Hepatocyte (in vitro differentiated cells): ENCODE measurements at regions not wholly inside any gene's neighbourhood (a gene's known extent, or its start where the extent isn't known, plus 50 kb on each side); places are given as distances from the start of the nearest gene placed in this dataset.

ENCODE experiments used
- DNase-seq: peaks from one replicate; pipeline ENCODE4 v3.0.0-alpha.2; 2016; ENCODE audit warnings: low spot score
- H2AFZ ChIP-seq: fragments of 200-600 bp; sonication (generic); 2 replicates; pipeline ENCODE4 v1.6.0; 2016; ENCODE audit warnings: antibody characterized with exemption, mild to moderate bottlenecking
- H3K27ac ChIP-seq: fragments of 200-600 bp; sonication (generic); 2 replicates; pipeline ENCODE4 v1.5.1; 2016; ENCODE audit warnings: mild to moderate bottlenecking
- H3K27me3 ChIP-seq: fragments of 200-600 bp; sonication (generic); 2 replicates; pipeline ENCODE4 v1.6.1; 2016
- H3K36me3 ChIP-seq: fragments of 200-600 bp; sonication (generic); replicated peaks from 2 replicates; pipeline ENCODE4 v1.5.1; 2016; ENCODE audit warnings: low read depth; ENCODE audit not compliant: insufficient read depth
- H3K4me1 ChIP-seq: fragments of 200-600 bp; sonication (generic); 2 replicates; pipeline ENCODE4 v1.5.1; 2016; ENCODE audit warnings: mild to moderate bottlenecking, moderate library complexity; ENCODE audit not compliant: insufficient read depth
- H3K4me2 ChIP-seq: fragments of 200-600 bp; sonication (generic); 2 replicates; pipeline ENCODE4 v1.6.0; 2016
- H3K4me3 ChIP-seq: fragments of 200-600 bp; sonication (generic); 2 replicates; pipeline ENCODE4 v1.5.1; 2016; ENCODE audit warnings: mild to moderate bottlenecking
- H3K79me2 ChIP-seq: fragments of 200-600 bp; sonication (generic); 2 replicates; pipeline ENCODE4 v1.6.0; 2017; ENCODE audit warnings: mild to moderate bottlenecking
- H3K9me2 ChIP-seq: fragments of 200-600 bp; sonication (generic); replicated peaks from 2 replicates; pipeline ENCODE4 v1.6.0; 2017; ENCODE audit warnings: mild to moderate bottlenecking; ENCODE audit not compliant: insufficient read depth
- H3K9me3 ChIP-seq: fragments of 200-600 bp; sonication (generic); 2 replicates; pipeline ENCODE4 v1.5.1; 2016; ENCODE audit warnings: low read depth, mild to moderate bottlenecking
- H4K20me1 ChIP-seq: fragments of 200-600 bp; sonication (generic); 2 replicates; pipeline ENCODE4 v1.6.0; 2016; ENCODE audit warnings: mild to moderate bottlenecking; ENCODE audit not compliant: insufficient read depth, poor library complexity, severe bottlenecking
- CTCF ChIP-seq: fragments of 200-600 bp; sonication (generic); IDR thresholded peaks from 2 replicates; pipeline ENCODE4 v1.5.1; 2016; ENCODE audit warnings: antibody characterized with exemption, mild to moderate bottlenecking; ENCODE audit not compliant: poor library complexity
- EZH2 ChIP-seq: fragments of 200-600 bp; sonication (generic); IDR thresholded peaks from 2 replicates; pipeline ENCODE4 v1.6.1; 2016; ENCODE audit warnings: antibody characterized with exemption, mild to moderate bottlenecking, borderline replicate concordance
- EZH2phosphoT487 ChIP-seq: fragments of 200-600 bp; sonication (generic); IDR thresholded peaks from one replicate; pipeline ENCODE4 v1.6.1; 2018; ENCODE audit warnings: antibody characterized with exemption, mild to moderate bottlenecking, low read depth, moderate library complexity; ENCODE audit not compliant: unreplicated experiment, severe bottlenecking
- WGBS: methylation state at CpG from one replicate; pipeline ENCODE4 v1.1.6; 2016; ENCODE audit warnings: low lambda C conversion rate; ENCODE audit errors: missing lambda C conversion rate; 5-methylcytosine and 5-hydroxymethylcytosine counted together

GRCh38 chr11:42840176-42840829 lies 471.5 kb upstream of the API5 start:
- WGBS: 78% methylated on average over 7 of the region's 7 CpGs
- Histone ChIP-seq H2AFZ (no peak overlapping the region), H3K4me2 (no peak overlapping the region)

GRCh38 chr11:42840860-42841259 lies 470.9 kb upstream of the API5 start:
- H3K4me2 ChIP-seq: no peak overlapping the region
- no peak for TF ChIP-seq EZH2
- TF ChIP-seq EZH2phosphoT487: no peak
- TF ChIP-seq CTCF: no peak
- no peak overlapping the region for H3K4me3 ChIP-seq
- no peaks in the 10 kb centered on the region for H3K27me3 ChIP-seq
- WGBS: 54% methylated on average over 2 of the region's 2 CpGs
- H3K9me2 ChIP-seq: no peaks in the 10 kb centered on the region
- H2AFZ ChIP-seq: no peak overlapping the region
- no peaks in the 10 kb centered on the region for H3K9me3 ChIP-seq
- H3K79me2 ChIP-seq: no peaks in the 10 kb centered on the region
- H4K20me1 ChIP-seq: no peaks in the 10 kb centered on the region
- H3K4me1 ChIP-seq: peaks cover 16% of the 10 kb centered on the region
- no peaks in the 10 kb centered on the region for H3K36me3 ChIP-seq
- DNase-seq: no peak
- H3K27ac ChIP-seq: no peak overlapping the region

More at GRCh38 chr11:42840176-42840829, 471.5 kb upstream of the API5 start:
- no peaks in the 10 kb centered on the region for H3K9me3 ChIP-seq
- H3K27me3 ChIP-seq: no peaks in the 10 kb centered on the region
- H4K20me1 ChIP-seq: no peaks in the 10 kb centered on the region
- no peak overlapping the region for H3K27ac ChIP-seq
- H3K4me1 ChIP-seq: peaks cover 16% of the 10 kb centered on the region
- H3K9me2 ChIP-seq: no peaks in the 10 kb centered on the region
- no peak for TF ChIP-seq EZH2phosphoT487
- no peak for TF ChIP-seq CTCF
- TF ChIP-seq EZH2: no peak
- H3K79me2 ChIP-seq: no peaks in the 10 kb centered on the region
- H3K4me3 ChIP-seq: no peak overlapping the region
- DNase-seq: no peak
- no peaks in the 10 kb centered on the region for H3K36me3 ChIP-seq

- Histone ChIP-seq H3K27me3 (no peaks in the 10 kb centered on the region), H4K20me1 (no peaks in the 10 kb centered on the region), H3K27ac (no peak overlapping the region), H3K36me3 (no peaks in the 10 kb centered on the region), H3K79me2 (no peaks in the 10 kb centered on the region), H3K4me3 (no peak overlapping the region), H3K4me1 (peaks cover 16% of the 10 kb centered on the region), H2AFZ (no peak overlapping the region), H3K4me2 (no peak overlapping the region), H3K9me3 (no peaks in the 10 kb centered on the region), H3K9me2 (no peaks in the 10 kb centered on the region)
- TF ChIP-seq EZH2: no peak
- TF ChIP-seq CTCF: no peak
- no peak for TF ChIP-seq EZH2phosphoT487
- DNase-seq: no peak
- 42% methylated on average over 5 of the region's 5 CpGs for WGBS
These were observed 470.2 kb upstream of the API5 start for GRCh38 chr11:42841556-42841955.

- no peaks in the 10 kb centered on the region for H3K27me3 ChIP-seq
- H2AFZ ChIP-seq: no peak overlapping the region
- no peaks in the 10 kb centered on the region for H3K4me1 ChIP-seq
- no peaks in the 10 kb centered on the region for H3K36me3 ChIP-seq
- H4K20me1 ChIP-seq: no peaks in the 10 kb centered on the region
- H3K4me3 ChIP-seq: no peak overlapping the region
- H3K9me3 ChIP-seq: no peaks in the 10 kb centered on the region
- 17% methylated on average over 2 of the region's 2 CpGs for WGBS
- H3K4me2 ChIP-seq: no peak overlapping the region
- no peak for DNase-seq
- TF ChIP-seq EZH2 (no peak), CTCF (no peak), EZH2phosphoT487 (no peak)
- no peaks in the 10 kb centered on the region for H3K9me2 ChIP-seq
- H3K27ac ChIP-seq: no peak overlapping the region
- no peaks in the 10 kb centered on the region for H3K79me2 ChIP-seq
These were observed 462.4 kb upstream of the API5 start for GRCh38 chr11:42849362-42849761.
